ENCODE measurements at regions not wholly inside any gene's neighbourhood (a gene's known extent, or its start where the extent isn't known, plus 50 kb on each side); places are given as distances from the start of the nearest gene placed in this dataset.

- H3K36me3 Mint-ChIP-seq: no peaks in the 10 kb centered on the region
- no peak overlapping the region for H3K4me3 Mint-ChIP-seq
- peak in 1 of 2 donors; percentile 26 for DNase-seq
- intact Hi-C loops (cut with micrococcal nuclease): no loop called here
- H3K9me3 Mint-ChIP-seq: peaks cover 5 to 7% of the 10 kb centered on the region in 2 donors
- peak overlapping the region; percentile 29 to 79 for H3K27ac Mint-ChIP-seq
- peaks cover 36 to 55% of the 10 kb centered on the region in 2 donors for H3K4me1 Mint-ChIP-seq
- Histone ChIP-seq H3K27me3 (ENCODE audit: control insufficient read depth, insufficient read depth, low read length) (no peaks in the 10 kb centered on the region), H3K4me3 (ENCODE audit: low read length) (no peak overlapping the region), H3K4me1 (ENCODE audit: control insufficient read depth, insufficient read depth, low read length) (peaks cover 41% of the 10 kb centered on the region), H3K9me3 (ENCODE audit: control insufficient read depth, insufficient read depth, low read length) (no peaks in the 10 kb centered on the region), H3K36me3 (ENCODE audit: control insufficient read depth, insufficient read depth, low read length) (no peaks in the 10 kb centered on the region), H3K27ac (ENCODE audit: low read length) (no peak overlapping the region)
- no peaks in the 10 kb centered on the region for H3K27me3 Mint-ChIP-seq (ENCODE audit: low read depth in 2 of 2)
- TF ChIP-seq CTCF (IDR thresholded peaks at IDR 0.05): no peak
- WGBS (ENCODE audit: insufficient coverage): 19% methylated on average over 1 of the region's 2 CpGs
- peak; percentile 20 to 39 (median 38) for ATAC-seq
Observed at GRCh38 chr2:9735335-9735734, 104.5 kb upstream of the YWHAQ start.

- H3K4me3 ChIP-seq (ENCODE audit: low read length): no peak overlapping the region
- no CpG with 5 or more reads among the region's 1 CpG for WGBS (ENCODE audit: insufficient coverage)
- no peak for ATAC-seq
- peaks cover 41% of the 10 kb centered on the region for H3K4me1 ChIP-seq (ENCODE audit: control insufficient read depth, insufficient read depth, low read length)
- peak overlapping the region; percentile 29 to 79 for H3K27ac Mint-ChIP-seq
- no peak for TF ChIP-seq CTCF (IDR thresholded peaks at IDR 0.05)
- H3K27me3 ChIP-seq (ENCODE audit: control insufficient read depth, insufficient read depth, low read length): no peaks in the 10 kb centered on the region
- no peaks in the 10 kb centered on the region for H3K36me3 Mint-ChIP-seq
- H3K36me3 ChIP-seq (ENCODE audit: control insufficient read depth, insufficient read depth, low read length): no peaks in the 10 kb centered on the region
- no peaks in the 10 kb centered on the region for H3K9me3 ChIP-seq (ENCODE audit: control insufficient read depth, insufficient read depth, low read length)
- H3K4me1 Mint-ChIP-seq: peaks cover 36 to 58% of the 10 kb centered on the region in 2 donors
- DNase-seq: peak in 1 of 2 donors; percentile 46
- intact Hi-C loops (cut with micrococcal nuclease): loop anchor here (2.0 kb wide), 1 partner anchor 33 kb away; no protein-coding TSS in a partner anchor
- H3K9me3 Mint-ChIP-seq: peaks cover 5 to 7% of the 10 kb centered on the region in 2 donors
- H3K27me3 Mint-ChIP-seq (ENCODE audit: low read depth in 2 of 2): no peaks in the 10 kb centered on the region
- H3K4me3 Mint-ChIP-seq: no peak overlapping the region
- H3K27ac ChIP-seq (ENCODE audit: low read length): no peak overlapping the region
Observed at GRCh38 chr2:9736021-9736420, 105.2 kb upstream of the YWHAQ start.

GRCh38 chr2:9737053-9737875 lies 106.0 kb upstream of the TAF1B start:
- no peaks in the 10 kb centered on the region for H3K36me3 Mint-ChIP-seq
- Histone ChIP-seq H3K27ac (ENCODE audit: low read length) (peak overlapping the region; percentile 3), H3K27me3 (ENCODE audit: control insufficient read depth, insufficient read depth, low read length) (no peaks in the 10 kb centered on the region), H3K4me1 (ENCODE audit: control insufficient read depth, insufficient read depth, low read length) (peaks cover 41% of the 10 kb centered on the region), H3K4me3 (ENCODE audit: low read length) (no peak overlapping the region), H3K36me3 (ENCODE audit: control insufficient read depth, insufficient read depth, low read length) (no peaks in the 10 kb centered on the region), H3K9me3 (ENCODE audit: control insufficient read depth, insufficient read depth, low read length) (no peaks in the 10 kb centered on the region)
- H3K4me1 Mint-ChIP-seq: peaks cover 41 to 65% of the 10 kb centered on the region in 2 donors
- no peak overlapping the region for H3K4me3 Mint-ChIP-seq
- TF ChIP-seq CTCF (IDR thresholded peaks at IDR 0.05): no peak
- 87% methylated on average over 8 of the region's 9 CpGs for WGBS (ENCODE audit: insufficient coverage)
- H3K9me3 Mint-ChIP-seq: peaks cover 5 to 7% of the 10 kb centered on the region in 2 donors
- ATAC-seq (peak in 2 of 3 donors; percentile 46 to 55), DNase-seq (peak in 1 of 2 donors; percentile 47)
- H3K27ac Mint-ChIP-seq: peak overlapping the region; percentile 29 to 79
- intact Hi-C loops (cut with micrococcal nuclease): loop anchor here (2.0 kb wide), 1 partner anchor 34 kb away; no protein-coding TSS in a partner anchor
- no peaks in the 10 kb centered on the region for H3K27me3 Mint-ChIP-seq (ENCODE audit: low read depth in 2 of 2)
